Glomerular endothelial cell (primary cell): ENCODE measurements at regions not wholly inside any gene's neighbourhood (a gene's known extent, or its start where the extent isn't known, plus 50 kb on each side); places are given as distances from the start of the nearest gene placed in this dataset.

Experiments
- DNase-seq: peaks from one replicate; pipeline ENCODE4 v3.0.0-alpha.2; 2011; ENCODE audit warnings: low read depth, low spot score; ENCODE audit errors: extremely low read depth

GRCh38 chr6:56864171-56864616 is 90.7 kb upstream of the BEND6 start:
- no peak for DNase-seq

GRCh38 chr6:56863366-56863765 is 91.5 kb upstream of the BEND6 start:
- DNase-seq = no peak

- DNase-seq = no peak
Measured at GRCh38 chr6:56862415-56863175, 92.3 kb upstream of the BEND6 start.

GRCh38 chr6:56860475-56860874 is 94.4 kb upstream of the BEND6 start:
- no peak for DNase-seq

- DNase-seq = no peak
Measured at GRCh38 chr6:56856036-56856580, 98.8 kb upstream of the BEND6 start.

- DNase-seq = no peak
Measured at GRCh38 chr6:56854086-56854485, 100.8 kb upstream of the BEND6 start.

GRCh38 chr6:56853541-56853940 is 101.4 kb upstream of the BEND6 start:
- no peak for DNase-seq

- DNase-seq = no peak
Measured at GRCh38 chr6:56852260-56853010, 102.5 kb upstream of the BEND6 start.

GRCh38 chr6:56851541-56852259 is 103.2 kb upstream of the BEND6 start:
- DNase-seq = peak; percentile 93

GRCh38 chr6:56851074-56851473 is 103.8 kb upstream of the BEND6 start:
- DNase-seq = no peak

- no peak for DNase-seq
Measured at GRCh38 chr6:56850626-56851025, 104.3 kb upstream of the BEND6 start.

GRCh38 chr6:56849896-56850295 is 105.0 kb upstream of the BEND6 start:
- DNase-seq = no peak

GRCh38 chr6:56848105-56848504 is 106.8 kb upstream of the BEND6 start:
- DNase-seq = no peak

GRCh38 chr6:56845032-56845431 is 109.9 kb upstream of the BEND6 start:
- no peak for DNase-seq

GRCh38 chr6:56843476-56844349 is 111.2 kb upstream of the BEND6 start:
- no peak for DNase-seq

GRCh38 chr6:56842686-56843475 is 112.0 kb upstream of the BEND6 start:
- DNase-seq = no peak

GRCh38 chr6:56841751-56842150 is 113.2 kb upstream of the BEND6 start:
- DNase-seq = no peak

GRCh38 chr6:56841381-56841749 is 113.5 kb upstream of the BEND6 start:
- no peak for DNase-seq
